ENCODE measurements at regions not wholly inside any gene's neighbourhood (a gene's known extent, or its start where the extent isn't known, plus 50 kb on each side); places are given as distances from the start of the nearest gene placed in this dataset.
"Not testable (repeated sequence)": the region's sequence is repeated elsewhere in the genome, so short reads cannot be mapped to it uniquely, and the experiment has no call there.

- DNase-seq, result no peak
These were observed 81.1 kb downstream of the CD200R1L start for GRCh38 chr3:112765531-112765930.

- no peak for DNase-seq
These were observed 83.4 kb downstream of the CD200R1L start for GRCh38 chr3:112763258-112763657.

DNA sequence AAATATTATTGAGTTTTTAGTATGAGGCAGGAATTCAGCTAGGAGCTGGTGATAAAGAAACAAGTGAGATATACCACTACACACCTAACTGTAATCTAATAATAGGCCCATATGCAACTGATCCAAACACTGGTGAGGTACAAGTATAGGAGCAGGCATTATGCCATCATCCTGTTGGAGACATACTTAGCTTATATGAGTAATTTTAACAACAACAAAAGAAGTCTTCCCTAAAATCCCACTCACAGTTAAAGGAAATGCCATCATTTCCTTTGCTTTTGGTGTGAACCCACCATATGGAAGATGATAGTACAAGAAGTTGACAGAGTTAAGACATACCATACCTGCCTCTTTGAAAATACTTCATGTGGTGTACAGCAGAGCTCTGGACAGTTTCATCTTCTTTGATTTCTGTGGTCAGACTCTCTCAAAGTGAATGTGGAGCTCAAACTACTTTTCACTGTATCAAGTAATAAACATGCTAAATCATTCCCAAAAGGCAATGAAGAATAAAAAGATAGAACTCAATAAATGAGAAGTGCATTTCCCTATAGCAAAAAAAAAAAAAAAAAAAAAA, 85.5 kb downstream of the CD200R1L start:
- no peak for DNase-seq

GRCh38 chr3:112759681-112760080, 87.0 kb downstream of the CD200R1L start:
- no peak for DNase-seq

DNA sequence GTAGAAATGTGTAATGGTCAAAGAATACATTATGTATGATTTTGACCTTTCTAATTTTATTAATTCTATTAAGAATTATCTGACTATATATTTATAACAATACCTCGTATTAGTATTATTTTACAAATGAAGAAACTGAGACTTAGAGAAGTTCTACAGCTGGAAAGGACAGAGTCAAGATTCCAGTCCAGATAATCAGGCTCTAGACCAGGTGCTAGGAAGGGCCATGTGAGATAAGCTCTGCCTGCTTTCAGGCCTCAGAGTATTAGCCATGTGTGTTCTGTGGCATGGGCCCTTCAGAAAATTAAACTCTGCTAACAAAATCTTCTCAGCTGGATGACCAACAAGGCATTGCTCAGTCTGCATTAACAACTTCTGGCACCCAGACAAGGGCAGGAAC, 87.5 kb downstream of the CD200R1L start:
- no peak for DNase-seq

DNA sequence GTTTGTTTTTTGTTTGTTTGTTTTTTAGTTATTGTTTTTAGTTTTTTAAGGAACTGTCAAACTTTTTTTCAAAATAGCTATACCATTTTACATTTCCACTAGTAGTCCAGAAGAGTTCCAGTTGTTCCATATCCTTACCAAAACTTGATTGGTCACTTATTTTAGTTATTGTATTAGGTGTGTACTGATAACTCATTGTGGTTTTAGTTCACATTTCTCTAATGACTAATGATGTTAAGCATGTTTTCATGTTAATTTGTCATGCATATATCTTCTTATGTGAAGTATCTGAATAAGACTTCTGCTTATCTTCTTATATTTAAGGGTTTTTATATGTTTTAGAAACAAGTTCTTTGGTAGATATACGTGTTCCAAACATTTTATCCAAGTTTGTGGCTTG, 89.5 kb downstream of the CD200R1L start:
- DNase-seq, result no peak

GRCh38 chr3:112755845-112756613, 90.6 kb downstream of the CD200R1L start:
- DNase-seq, result no peak

GRCh38 chr3:112755046-112755445, 91.6 kb downstream of the CD200R1L start:
- not testable (repeated sequence) for DNase-seq

- DNase-seq, result no peak
These were observed 94.8 kb downstream of the CD200R1L start for GRCh38 chr3:112751564-112752512.

GRCh38 chr3:112751061-112751460, 95.6 kb downstream of the CD200R1L start:
- no peak for DNase-seq

- no peak for DNase-seq
These were observed 99.0 kb downstream of the CD200R1L start for GRCh38 chr3:112747624-112748023.

- DNase-seq, result no peak
These were observed 99.9 kb downstream of the CD200R1L start for GRCh38 chr3:112746675-112747280.

DNA sequence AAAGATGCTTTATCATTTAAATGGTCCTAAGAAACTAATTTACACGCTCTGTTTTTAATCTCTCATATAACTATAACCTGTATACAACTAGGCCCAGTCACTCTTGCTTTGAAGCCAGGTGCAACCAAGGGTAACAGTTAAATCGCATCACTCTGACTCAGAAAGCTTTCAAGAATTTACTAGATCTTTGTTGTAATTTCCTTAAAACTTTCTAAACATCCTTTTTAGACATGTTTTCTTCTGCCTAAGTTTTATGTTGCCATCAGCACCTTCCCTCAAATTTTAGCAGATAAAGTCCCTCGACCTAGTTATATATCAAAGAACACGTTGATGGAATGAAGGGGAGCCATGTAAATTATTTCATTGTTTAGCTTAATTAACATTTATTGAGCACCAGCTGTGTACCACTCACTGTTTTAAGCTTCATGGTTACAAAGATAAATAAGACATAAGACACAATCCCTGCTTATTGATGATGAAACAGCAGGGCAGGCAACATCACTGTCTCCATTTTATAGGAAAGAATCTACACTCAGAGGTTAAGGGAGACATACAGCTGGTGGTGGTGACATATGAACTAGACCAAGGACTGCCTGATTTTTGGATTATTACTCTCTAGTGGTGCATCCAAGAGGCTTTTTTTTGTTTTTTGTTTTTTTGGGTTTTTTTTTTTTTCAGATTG, 101.0 kb downstream of the CD200R1L start:
- no peak for DNase-seq

DNA sequence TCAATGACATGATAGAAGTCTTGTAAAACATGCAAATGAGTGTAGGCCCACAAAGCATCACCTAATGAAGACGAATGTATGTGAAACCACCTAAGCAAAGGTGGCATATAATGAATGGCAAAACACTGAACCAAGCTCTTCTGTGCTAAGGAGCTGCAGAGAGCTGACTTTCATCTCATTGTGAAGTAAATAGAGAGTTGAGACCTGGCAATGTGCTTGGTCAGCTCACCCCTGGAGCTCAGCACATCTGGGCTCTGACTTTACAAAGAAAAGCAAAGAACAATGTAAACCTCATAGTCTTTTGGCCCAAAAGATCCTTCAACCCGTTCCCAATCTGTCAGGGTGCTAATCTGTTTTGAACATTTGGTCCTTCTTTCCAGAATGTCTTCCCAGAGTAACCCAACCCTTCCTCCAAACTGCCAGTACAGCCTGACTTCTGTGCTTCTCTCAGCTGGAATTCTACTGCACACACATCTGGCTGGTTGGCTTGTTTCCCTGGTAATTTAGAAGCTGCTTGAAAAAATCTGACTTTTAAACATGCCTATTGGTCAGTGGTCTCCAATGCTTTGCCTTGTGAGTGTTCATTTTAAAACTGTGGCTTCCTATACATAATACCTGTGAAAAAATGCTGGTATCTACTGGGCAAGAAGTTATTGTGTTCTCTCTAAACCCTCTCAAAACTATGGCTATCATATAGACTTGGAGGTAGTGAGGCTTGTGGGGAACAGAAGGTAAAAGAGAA, 101.7 kb downstream of the CD200R1L start:
- no peak for DNase-seq

DNA sequence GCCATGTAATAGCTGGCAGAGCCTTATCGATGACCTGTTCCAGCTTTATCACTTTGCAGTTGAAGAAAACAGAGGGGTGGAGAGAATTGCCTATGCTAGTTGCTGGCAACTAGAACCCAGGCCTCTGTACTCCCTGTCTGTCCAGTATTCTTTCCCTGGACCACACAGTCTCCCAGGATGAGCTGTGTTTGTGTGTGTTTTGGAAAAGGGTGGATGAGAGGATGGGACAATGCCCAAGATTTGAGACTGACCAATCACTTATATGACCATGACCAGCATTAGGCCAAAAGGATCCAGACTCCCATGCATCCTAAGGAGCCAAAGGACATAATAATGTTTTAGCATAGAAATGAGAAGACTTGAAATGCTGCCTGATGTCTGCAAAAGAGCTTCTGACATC, 102.6 kb downstream of the CD200R1L start:
- DNase-seq, result no peak

- no peak for DNase-seq
These were observed 102.0 kb upstream of the CCDC80 start for GRCh38 chr3:112742934-112743333.

DNA sequence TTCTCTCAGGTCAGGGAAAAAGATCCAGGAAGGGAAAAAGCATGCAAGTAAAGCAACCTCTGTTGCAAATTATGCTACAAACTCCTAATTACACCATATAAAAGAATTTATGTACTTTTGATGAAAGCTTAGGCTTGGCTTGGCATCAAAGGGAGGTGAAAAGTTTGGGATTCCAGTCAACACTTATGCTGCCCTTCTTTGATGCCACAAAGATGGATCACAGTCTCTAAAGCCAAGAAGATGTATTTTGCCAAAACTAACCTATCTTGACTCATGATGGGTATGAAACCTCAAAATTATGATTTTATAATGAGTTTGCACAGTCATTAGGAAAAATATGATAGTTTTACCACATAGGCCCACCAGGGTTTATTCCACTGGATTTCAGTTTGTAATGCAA, 101.0 kb upstream of the CCDC80 start:
- DNase-seq, result no peak

DNA sequence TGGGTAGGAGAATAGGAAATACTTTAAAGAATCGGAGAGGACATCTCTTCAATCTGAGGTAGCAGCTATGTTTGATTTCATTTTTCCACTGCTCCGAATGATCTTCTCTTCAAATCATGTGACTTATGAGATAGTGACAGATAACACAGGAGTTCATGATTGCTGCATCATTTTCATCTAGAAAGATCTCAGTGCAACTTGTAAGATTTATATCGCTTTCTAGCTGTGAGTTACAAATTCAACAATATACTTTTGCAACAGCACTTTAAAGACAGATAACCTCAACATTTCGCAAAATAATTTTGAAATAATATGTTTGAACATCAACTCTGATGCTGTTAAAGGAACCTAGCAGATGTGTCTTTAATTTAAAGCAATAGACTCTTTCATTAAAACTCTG, 99.9 kb upstream of the CCDC80 start:
- no peak for DNase-seq

DNA sequence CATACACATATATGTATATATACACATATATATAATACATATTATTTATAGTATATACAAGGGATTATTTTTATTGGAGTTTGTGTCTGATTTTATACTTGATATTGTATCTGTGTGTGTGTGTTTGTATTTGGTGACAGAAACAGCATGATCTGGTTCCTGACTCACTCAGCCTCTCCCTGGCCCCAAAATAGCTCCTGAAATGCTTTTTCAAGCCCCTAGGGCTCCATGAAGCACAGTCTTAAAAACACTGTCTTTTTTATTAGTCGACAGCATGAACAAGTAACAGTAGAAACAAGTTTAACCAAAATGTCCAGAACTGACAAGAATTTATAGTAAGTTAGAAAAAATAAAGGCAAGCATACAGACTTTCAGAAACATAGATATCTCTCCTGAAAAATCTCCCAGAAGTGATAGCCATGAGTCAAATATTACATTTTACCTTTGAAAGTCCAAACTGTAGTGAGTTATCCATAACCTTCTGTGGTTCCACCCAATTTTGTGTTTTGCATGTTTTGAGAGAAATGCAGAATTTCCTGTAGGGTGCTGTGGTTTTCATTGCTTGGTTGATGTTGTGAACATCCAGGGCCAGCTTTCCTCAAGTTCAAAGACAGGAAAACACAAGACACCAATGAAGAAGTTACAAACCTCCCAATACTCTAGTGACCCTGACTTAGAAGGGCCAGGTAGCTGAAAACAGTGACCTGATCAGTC, 98.5 kb upstream of the CCDC80 start:
- no peak for DNase-seq

DNA sequence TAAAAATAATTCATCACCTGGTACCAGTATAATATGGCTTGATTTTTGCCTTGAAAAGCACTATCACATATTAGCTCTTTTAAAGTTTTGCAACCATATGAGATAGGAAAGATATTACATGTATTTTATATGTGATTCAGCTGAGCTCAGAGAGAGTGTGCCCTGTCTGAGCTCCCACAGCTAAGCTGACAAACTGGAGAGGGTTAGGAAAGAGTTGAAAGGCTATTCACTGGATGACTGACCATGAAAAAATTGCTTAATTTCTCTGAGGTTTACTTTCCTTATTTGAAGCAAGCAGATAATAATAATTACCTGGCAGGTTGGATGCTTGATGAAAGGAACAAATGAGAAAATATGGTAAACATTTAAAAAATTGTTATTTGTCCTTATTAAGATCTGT, 97.4 kb upstream of the CCDC80 start:
- DNase-seq, result no peak

All from activated CD8-positive, alpha-beta memory T cell treated with anti-CD3 and anti-CD28 coated beads, Interleukin-2, amount 50 U/mL, for 48 hours (primary cell).